HPDE6-E6E7 (cell line): ENCODE measurements at regions not wholly inside any gene's neighbourhood (a gene's known extent, or its start where the extent isn't known, plus 50 kb on each side); places are given as distances from the start of the nearest gene placed in this dataset.
A peak's percentile ranks its signal among the peaks of the same experiment; 100 is the strongest.

Source experiments
- DNase-seq: peaks from one replicate; pipeline ENCODE4 v3.0.0; 2011; ENCODE audit warnings: missing footprints; ENCODE audit errors: extremely low spot score

DNA sequence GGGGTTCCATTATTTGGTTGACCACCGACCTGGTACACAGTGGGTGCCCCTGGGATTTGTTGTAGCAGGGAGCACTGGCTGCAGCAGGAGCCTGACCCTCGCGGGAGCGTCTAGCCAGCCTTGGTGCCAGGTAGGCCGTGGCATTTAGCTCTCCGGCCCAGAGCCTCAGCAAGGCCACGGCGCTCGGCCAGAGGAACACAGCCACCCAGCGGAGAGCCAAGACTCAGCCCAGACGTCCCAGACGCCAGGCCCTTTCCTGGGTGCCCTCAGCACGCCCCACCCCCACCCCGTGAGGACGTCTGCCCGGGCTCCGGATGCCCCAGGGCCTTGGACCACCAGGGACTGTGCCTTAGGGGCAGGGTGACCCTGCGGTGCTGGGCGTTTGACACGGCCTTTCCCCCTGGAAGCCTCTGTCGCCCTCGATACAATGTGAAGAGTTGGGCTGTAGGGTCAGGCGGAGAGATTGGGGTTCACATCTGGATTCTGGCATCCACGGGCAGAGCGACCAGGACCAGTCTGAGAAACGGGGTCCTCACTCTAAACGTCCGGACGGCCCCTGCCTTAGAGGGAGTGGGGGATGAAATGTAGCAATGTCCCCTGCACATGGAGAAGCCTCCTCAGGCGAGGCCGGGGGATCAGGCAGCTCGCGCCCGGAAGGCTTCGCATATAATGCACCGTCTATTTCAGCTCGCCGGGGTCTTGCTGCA lies 99.2 kb upstream of the FGF3 start:
- no peak for DNase-seq

DNA sequence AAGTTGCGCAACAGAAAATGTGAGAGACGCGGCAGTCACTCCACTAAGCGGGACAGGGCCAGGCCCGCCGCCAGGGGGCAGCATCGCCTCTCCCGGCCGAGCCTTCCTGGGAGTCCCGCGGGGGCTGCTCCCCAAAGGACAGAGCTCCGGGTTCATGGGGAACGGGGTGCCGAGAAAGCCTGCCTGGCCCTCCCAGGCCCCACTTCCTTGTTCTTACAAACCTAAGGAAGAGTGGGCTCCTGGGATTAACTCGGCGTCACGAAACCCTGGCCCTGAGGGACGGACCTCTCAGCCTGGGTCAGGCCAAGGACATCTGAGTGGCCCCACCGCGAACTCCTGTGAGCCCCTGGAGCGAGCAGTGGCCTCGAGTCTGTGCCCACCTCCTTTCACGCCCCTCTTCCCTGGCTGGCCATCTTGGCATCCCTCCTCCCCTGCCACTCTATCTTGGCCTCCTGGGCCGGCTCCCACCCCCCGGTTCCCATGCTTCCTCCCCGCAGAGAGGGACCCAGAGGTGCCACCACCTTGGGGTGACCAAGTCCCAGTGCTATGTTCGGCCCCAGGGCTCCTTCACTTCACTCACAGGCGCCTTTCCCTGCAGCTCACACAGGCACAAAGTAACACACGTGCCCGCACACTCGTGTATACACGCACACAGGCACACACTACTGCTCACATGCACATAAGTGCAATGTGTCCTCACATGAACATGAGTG lies 99.9 kb upstream of the FGF3 start:
- DNase-seq = peak; percentile 66

DNA sequence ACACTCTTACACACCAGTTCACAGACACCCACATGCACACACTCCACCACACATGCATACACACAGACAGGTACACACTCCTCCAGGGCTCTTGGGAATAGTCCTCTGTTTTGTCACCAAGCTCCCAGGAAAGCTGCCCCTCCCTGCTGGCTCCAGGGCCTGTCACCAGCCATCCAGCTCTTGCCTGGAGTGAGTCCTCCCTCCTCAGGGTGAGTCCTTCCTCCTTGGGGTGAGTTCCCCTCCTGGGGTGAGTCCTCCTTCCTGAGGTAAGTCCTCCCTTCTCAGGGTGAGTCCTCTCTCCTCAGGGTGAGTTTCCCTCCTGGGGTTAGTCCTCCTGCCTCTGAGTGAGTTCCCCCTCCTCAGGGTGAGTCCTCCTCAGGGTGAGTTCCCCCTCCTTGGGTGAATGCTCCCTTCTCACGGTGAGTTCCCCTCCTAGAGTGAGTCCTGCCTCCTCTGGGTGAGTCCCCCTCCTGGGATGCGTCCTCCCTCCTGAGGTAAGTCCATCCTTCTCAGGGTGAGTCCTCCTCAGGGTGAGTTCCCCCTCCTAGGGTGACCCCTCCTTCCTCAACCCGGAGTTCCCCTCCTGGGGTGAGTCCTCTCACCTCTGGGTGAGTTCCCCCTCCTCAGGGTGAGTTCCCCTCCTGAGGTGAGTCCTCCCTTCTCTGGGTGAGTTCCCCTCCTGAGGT lies 100.6 kb upstream of the FGF3 start:
- DNase-seq = no peak

DNA sequence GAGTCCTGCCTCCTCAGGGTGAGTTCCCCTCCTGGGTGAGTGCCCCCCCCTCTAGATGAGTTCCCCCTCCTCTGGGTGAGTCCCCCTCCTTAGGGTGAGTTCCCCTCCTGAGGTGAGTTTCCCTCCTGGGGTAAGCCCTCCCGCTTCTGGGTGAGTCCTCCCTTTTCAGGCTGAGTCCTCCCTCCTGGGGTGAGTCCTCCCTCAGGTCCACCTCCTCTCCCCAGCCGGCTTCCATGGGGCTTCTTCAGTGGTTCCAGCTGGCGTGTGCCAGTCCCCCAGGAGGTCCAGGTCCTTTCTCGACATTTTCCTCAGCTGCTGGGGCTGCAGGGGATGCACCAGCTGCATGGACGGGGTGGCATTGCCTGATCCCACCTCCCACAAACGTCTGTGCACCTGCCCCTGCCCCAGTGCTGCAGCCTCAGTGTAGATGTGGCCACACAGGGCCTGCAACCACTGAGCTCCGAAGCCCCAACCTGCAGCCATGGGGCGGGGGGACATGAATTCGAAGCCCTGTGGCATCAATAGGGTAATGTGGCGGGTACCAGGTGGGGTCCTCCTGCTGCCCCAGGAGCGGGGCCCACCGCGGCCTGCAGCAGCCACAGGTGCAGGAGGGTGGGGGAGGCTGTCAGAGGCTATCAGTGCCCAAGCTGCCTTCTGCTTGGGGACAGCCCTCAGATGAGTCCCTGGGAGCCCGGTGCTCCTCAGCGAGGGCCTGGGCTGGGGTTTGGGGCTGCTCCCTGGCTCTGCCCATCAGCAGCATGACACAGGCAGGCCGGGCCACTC lies 101.3 kb upstream of the FGF3 start:
- DNase-seq = no peak

DNA sequence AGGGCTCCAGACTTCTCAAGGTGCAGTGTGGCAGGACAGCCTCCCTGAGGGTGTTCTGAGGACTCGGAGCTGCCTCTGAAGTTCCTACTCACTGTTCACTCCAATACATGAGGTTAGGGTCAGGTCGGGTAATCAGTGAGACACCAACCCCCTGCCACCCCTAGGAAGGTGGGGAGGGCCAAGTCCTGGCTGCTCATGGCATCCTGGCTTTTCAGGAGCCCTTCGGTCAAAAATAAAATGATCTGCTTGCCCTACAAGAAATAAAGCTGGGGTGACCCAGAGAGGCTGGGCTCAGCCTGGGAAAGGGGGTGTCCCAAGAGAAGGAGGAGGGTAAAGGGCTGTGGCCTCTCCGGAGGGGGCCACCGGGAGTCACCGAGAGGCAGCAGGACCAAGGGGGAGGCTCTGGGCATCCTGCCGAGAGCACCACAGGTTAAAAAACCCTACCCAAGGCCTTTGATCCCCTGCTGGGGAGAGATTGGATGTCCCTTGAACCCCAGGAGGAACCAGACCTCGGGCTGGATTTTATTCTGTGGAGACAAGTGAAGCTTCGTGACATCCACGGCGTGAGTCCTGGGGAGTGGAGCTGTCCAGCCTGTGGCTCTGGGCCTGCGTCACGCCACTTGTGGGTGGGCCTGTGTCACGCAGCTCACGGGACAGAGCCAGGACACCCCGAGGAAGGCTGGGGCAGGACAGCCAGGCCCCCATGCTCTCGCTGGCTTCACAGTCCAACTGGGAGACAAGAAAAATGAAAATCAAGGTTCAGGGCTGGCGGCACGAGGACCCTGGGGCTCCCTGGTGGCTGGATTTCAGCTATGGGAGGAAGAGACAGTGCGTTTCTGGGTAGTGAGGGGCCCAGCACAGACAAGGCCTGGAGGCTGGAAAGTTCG lies 102.2 kb upstream of the FGF3 start:
- DNase-seq = no peak

DNA sequence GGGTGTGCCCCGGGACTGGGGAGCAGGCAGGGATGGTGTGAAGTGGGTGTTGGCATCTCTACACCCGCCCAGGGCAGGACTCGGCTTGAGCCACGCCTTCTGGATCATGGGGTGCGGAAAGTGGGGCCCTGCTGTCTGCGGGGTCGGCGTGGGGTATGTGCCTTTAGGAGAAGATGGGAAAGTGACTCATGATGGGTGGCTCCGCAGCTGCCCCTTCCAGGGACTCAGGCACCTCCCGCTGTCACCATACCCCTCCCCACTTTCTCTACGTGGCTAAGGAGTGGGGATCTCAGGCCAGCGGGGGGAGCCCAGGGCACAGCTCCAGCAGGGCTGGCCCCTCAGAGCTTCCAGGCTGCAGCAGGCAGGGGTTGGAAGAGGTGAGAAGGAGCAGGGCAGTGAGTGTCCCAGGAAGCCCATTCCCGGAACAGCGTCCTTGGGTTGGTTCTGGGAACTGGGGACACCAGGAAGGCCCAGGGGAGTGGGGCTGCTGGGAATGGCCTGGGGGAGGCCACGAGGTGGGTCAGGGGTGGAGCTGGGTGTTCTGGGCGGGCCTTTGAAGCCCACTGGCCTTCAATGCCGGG lies 102.9 kb upstream of the FGF3 start:
- no peak for DNase-seq

DNA sequence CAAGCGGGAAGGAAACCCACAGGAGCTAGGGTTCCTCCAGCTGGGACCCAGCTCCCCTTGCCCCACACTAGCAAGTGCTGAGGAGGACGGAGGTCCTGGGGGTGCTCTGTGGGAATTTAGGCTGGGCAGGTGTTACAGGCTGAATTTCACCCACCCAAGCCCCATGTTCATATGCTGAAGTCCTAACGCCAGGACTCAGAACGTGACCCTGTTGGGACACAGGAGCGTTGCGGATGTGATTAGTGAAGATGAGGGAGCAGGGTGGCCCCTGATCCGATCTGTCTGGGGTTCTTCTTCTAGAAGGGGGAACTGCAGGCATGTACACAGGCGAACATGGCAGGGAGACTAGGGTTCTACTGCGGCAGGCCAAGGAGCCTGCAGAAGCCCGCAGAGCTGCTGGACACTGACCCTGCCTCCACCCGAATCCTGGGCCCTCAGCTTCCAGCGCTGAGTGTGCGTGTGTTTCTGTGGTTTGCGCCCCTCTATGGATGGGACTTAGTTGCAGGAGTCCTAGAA lies 103.4 kb upstream of the FGF3 start:
- DNase-seq = no peak

DNA sequence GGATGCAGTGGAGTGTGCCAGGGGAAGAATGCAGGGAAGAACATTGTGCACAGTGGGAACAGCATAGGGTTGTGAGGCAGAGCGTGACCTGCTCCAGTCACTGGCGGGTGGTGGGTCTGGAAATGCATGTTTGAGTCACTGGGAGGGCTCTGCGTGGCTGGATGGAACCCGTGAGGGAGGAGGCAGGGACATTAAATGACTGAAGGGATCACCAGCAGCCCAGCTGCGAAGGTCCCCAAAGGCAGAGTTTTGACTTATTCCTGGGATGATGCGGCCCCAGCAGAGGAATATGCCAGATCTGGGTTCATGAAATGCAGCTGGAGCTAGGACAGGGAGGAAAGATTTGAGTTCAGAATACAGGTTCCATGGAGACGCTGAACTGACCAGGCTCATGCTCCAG lies 104.0 kb upstream of the FGF3 start:
- no peak for DNase-seq

DNA sequence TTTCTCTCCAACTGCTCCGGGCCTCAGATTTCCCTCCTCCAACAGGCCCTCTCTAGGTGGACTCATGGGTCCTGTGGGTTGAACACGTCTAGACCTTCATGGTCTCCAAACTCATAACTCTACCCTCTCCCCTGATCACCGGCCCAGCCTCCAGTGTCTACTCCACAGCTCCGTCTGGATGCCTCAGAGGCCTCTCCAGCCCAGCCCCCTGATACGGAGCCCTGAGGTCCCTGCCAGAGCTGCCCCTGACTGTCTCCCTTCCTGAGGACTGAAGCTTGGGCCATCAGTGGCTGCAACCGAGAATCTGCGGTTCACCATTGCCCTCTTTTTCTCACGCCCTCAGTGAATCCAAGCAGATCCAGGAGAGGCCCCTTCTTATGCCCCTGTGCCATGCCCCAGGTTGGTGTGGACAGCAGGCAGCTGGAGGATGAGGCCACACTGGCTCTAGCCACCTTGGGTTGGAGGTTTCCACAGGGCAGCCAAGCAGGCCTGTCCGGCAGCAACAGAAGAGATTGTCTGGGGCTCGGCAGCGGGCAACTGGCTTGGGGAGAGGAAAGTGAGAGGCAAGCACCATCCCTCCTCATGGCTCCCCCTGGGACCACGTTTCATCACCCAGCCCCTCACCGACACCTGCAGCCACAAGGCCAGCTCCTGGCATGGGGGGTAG lies 104.6 kb upstream of the FGF3 start:
- DNase-seq = no peak

DNA sequence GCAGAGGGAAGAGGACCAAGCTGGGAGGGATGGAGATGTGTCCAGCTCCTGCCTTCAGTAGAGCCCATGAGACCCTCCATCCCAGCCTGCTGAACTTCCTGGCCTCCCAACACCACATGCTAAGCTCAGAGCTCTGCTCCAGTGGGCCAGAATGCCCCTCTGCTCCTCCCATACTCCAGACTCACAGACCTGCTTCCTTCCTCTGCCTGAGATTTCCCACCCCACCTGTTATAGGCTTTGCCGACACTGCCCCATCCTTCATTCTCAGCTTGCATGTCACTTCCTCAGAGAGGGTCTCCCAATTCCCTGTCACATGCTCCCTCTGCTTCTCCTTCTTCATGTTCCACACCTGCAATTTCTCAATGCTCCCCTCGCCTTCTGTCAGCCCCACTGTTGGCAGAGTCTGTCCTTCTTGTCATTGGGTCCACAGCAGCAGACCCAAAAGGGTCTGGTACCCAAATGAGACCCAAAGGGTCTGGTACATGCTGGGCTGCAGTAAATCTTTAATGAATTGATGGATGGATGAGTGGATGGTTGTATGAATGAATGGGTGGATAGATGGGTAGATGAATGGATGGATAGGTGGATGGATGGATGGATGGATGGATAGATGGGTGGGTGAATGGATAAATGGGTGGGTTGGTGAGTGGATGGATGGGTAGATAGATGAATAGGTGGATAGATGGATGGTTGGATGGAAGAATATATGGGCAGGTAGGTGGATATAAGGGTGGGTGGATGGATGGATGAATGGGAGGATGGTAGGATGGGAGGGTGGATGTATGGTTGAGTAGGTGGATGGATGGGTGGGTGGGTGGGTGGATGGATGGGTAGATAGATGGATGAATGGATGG lies 105.3 kb upstream of the FGF3 start:
- DNase-seq = no peak

DNA sequence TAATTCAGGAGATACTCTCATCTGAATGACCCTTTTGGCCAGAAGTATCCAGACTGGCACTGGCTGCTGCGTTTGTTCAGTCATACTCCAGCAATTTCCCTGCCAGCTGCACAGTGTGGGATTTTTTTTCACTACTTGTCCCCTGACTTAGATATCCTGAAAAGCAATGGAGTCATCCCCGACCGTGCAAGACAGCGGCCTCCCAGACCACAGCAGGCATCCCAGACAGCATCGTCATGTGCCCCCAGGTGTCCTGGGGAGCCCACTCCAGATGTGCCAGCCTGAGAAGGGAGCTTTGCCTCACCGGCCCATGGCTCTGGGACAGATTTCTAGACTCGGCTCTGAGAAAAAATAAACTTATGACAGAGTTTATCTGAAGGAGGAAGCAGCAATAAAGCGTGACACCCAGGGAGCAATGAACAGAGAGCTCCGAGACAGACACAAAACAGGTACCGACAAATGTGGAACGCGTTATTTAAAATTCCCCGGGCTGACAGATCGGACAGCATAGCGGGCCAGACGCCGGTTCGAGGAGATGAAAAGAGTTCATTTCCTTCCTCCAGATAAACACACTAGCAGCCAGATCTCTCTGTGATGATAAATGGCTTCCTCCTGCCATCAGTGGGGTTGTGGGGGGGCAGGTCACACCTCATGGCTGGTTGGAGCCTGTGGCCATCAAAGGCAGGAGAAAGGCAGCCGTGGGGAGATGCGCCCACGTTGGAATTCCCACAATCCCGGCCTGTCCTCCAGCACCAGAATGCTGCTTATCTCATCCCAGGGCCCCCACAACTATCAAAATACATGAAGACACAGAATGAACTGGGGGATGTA lies 106.4 kb upstream of the FGF3 start:
- DNase-seq = no peak

DNA sequence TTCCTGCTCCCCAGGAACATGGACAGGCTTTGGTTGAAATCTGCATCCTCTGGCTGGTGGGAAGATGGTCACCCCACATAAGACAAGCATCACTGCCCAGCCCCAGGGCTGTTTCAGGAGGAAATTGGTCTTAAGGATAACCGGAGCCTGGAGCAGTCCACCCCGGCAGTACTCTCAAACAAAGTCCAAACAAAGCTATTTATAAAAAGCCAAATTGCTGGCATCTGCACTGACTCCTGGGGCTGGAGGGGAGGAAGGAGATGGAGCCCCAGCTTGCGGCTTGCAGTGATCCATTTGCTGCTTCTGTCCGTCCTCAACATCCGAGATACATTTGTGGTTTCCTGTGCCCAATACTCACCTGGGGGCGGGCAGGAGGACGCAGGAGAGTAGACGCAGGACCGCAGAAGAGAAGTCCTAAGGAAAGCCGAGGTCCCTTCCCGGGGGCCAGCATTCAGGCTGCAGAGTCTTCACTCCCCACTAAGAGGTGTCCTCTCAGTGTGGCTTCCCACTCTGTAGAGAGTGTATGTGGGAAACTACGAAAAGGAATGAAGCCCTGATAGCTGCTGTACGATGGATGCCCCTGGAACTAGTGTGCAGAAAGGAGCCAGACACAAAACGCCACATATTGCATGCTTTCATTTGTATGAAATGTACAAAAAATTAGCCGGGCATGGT lies 107.3 kb upstream of the FGF3 start:
- no peak for DNase-seq

DNA sequence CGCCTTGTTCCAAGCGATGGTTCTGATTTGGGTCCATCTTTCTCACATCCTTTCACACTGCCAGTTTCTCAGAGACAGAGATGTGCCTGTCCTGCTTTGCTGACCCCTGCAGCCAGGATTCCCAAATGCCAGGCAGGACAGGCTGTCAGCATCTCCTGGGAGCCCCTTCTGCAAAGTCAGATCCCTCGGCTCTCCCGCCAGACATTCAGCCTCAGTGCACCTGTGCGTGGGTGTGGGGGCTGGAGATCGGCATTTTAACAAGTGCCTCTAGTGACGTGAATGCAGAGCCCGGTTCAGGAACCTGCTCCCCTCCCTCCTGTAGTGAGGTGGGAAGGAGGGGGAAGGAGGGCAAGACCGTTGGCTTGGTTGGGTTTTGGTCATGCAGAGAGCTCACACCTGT lies 108.9 kb upstream of the FGF3 start:
- DNase-seq = no peak

DNA sequence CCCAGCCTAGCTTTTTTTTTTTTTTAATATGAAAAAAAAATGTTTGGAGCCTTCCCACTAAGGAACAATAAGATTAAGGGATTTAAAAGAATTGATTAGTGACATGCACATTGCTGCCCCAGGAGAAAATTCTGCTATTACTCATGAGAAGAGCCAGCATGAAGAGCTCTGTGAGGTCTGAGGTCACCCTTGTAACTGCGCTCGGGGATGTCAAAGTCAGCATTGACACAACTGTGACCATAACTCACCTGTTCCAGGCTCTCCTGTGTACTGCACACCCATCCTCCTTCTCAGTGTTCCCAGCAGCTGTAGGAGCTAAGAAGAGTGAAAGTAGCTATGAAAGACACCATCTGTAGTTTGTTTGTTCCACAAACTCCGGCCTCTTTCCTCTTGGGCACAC lies 109.8 kb upstream of the FGF3 start:
- DNase-seq = no peak

DNA sequence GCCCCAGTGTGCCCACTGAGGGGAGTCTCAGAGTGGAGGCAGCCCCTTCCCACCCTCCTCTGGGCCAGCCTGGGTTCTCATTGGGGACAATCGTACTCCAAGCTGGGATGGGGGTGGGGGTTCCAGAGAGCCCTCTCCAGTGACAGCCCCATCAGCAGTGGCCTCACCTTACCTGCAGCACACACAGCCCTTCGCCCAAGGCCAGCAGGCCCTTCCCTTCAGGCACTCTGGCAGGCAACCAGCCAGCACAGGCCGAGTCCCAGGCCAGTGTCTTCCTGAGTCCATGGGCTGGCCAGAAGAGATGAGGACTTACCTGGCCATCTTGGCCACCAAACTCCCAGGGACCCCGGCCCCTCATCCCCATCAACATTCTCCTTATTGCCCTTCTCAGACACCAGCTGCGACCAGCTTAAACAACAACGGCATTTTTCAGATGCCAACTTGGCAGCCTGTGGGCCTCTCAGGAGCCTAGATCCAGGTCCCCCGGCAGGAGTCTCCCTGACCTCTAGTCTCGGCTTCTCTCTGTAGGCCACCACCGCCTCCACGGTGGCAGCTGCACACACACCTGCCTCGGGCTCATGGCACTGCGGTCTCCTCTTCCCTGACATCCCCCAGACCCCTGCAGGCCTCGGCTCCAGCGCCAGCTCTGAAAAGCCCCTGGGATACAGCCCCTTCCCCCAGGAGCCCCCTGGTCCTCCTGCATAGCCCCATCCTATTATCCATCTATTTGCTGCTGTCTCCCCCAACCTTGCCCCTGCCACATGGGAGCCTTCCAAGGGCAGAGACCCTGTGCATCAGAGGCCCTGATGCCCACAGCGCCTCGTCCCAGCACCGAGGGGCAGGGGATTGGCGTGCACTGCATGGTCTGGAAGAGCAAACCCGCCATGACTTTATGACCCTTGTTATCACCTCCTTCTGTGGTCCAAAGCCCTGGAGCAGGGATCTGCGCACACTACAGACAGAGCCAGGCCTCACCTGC lies 111.2 kb upstream of the FGF3 start:
- DNase-seq = no peak
